ENCODE measurements at regions not wholly inside any gene's neighbourhood (a gene's known extent, or its start where the extent isn't known, plus 50 kb on each side); places are given as distances from the start of the nearest gene placed in this dataset.

- TF ChIP-seq POLR2AphosphoS5 (IDR thresholded peaks at IDR 0.05; ENCODE audit: borderline replicate concordance, low read depth, low read length) (no peak), EZH2 (IDR thresholded peaks at IDR 0.05) (no peak)
These were observed 730.6 kb upstream of the IGFBP3 start for GRCh38 chr7:46651561-46652088.

All from SK-N-MC (cell line).